ENCODE measurements at regions not wholly inside any gene's neighbourhood (a gene's known extent, or its start where the extent isn't known, plus 50 kb on each side); places are given as distances from the start of the nearest gene placed in this dataset.

DNA sequence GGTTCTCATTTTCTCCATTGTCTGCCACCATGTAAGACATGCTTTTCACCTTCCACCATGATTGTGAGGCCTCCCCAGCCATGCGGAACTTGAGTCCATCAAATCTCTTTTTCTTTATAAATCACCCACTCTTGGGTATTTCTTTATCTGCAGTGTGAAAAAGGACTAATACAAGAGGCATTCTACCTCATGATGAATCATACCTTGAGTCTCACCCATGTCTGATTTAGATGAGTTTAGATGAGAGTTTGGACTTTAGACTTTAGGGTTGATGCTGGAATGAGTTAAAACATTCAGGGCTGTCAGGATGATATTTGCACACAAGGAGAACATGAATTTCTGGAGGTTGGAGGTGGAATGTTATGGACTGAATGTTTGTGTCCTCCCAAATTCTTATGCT is 545.6 kb downstream of the C6orf118 start:
- TF ChIP-seq EZH2 (optimal IDR thresholded peaks at IDR 0.05; ENCODE audit: low read depth, low read length) (no peak), EZH2phosphoT487 (IDR thresholded peaks at IDR 0.05; ENCODE audit: low read length) (no peak)
- TF ChIP-seq, protein P1, sequence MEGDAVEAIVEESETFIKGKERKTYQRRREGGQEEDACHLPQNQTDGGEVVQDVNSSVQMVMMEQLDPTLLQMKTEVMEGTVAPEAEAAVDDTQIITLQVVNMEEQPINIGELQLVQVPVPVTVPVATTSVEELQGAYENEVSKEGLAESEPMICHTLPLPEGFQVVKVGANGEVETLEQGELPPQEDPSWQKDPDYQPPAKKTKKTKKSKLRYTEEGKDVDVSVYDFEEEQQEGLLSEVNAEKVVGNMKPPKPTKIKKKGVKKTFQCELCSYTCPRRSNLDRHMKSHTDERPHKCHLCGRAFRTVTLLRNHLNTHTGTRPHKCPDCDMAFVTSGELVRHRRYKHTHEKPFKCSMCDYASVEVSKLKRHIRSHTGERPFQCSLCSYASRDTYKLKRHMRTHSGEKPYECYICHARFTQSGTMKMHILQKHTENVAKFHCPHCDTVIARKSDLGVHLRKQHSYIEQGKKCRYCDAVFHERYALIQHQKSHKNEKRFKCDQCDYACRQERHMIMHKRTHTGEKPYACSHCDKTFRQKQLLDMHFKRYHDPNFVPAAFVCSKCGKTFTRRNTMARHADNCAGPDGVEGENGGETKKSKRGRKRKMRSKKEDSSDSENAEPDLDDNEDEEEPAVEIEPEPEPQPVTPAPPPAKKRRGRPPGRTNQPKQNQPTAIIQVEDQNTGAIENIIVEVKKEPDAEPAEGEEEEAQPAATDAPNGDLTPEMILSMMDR (IDR thresholded peaks at IDR 0.05; ENCODE audit: low read length): no peak

All from MM.1S (cell line).